GM23338 (cell line): ENCODE measurements at regions not wholly inside any gene's neighbourhood (a gene's known extent, or its start where the extent isn't known, plus 50 kb on each side); places are given as distances from the start of the nearest gene placed in this dataset.

Experiments used
- ATAC-seq: fragments of 200-7000 bp; cut with Tn5 transposase; 3 replicates; pipeline ENCODE4 v1.9.1; 2020
- DNase-seq: peaks from one replicate; pipeline ENCODE4 v3.0.0-alpha.2; 2015; ENCODE audit warnings: low spot score
- H2AFZ ChIP-seq: fragments of 200-600 bp; sonication (generic); 2 replicates; pipeline ENCODE4 v1.8.0; 2016; ENCODE audit warnings: antibody characterized with exemption, mild to moderate bottlenecking, moderate library complexity
- H3F3A ChIP-seq: fragments of 200-600 bp; sonication (generic); replicated peaks from 2 replicates; pipeline ENCODE4 v1.8.0; 2017; ENCODE audit warnings: antibody characterized with exemption, mixed run types, low read depth
- H3K27ac ChIP-seq: fragments of 200-600 bp; sonication (generic); 2 replicates; pipeline ENCODE4 v1.6.1; 2016; ENCODE audit warnings: low read depth
- H3K27me3 ChIP-seq: fragments of 200-600 bp; sonication (generic); 2 replicates; pipeline ENCODE4 v1.8.0; 2016; ENCODE audit warnings: mild to moderate bottlenecking, mixed run types, moderate library complexity; ENCODE audit not compliant: insufficient read depth
- H3K36me3 ChIP-seq: fragments of 200-600 bp; sonication (generic); 2 replicates; pipeline ENCODE4 v1.8.0; 2016; ENCODE audit warnings: mild to moderate bottlenecking; ENCODE audit not compliant: insufficient read depth
- H3K4me1 ChIP-seq: fragments of 200-600 bp; sonication (generic); 2 replicates; pipeline ENCODE4 v1.8.0; 2016; ENCODE audit warnings: mild to moderate bottlenecking, moderate library complexity; ENCODE audit not compliant: insufficient read depth
- H3K4me2 ChIP-seq: fragments of 200-600 bp; sonication (generic); 2 replicates; pipeline ENCODE4 v1.7.1; 2017; ENCODE audit warnings: mixed run types
- H3K4me3 ChIP-seq: fragments of 200-600 bp; sonication (generic); 2 replicates; pipeline ENCODE4 v1.6.1; 2016; ENCODE audit warnings: mixed run types
- H3K79me2 ChIP-seq: fragments of 200-600 bp; sonication (generic); replicated peaks from 2 replicates; pipeline ENCODE4 v1.8.0; 2017; ENCODE audit warnings: mild to moderate bottlenecking; ENCODE audit not compliant: insufficient read depth
- H3K9me2 ChIP-seq: fragments of 200-600 bp; sonication (generic); 2 replicates; pipeline ENCODE4 v1.8.0; 2017; ENCODE audit not compliant: insufficient read depth
- H4K20me1 ChIP-seq: fragments of 200-600 bp; sonication (generic); replicated peaks from 2 replicates; pipeline ENCODE4 v1.8.0; 2017; ENCODE audit warnings: mild to moderate bottlenecking; ENCODE audit not compliant: insufficient read depth
- H3K27ac Mint-ChIP-seq: 2 replicates; pipeline ENCODE4 v1.8.0; 2020; ENCODE audit warnings: inconsistent platforms, mild to moderate bottlenecking, moderate library complexity, mixed read lengths
- H3K27me3 Mint-ChIP-seq: 3 replicates; pipeline ENCODE4 v1.8.0; 2022; ENCODE audit warnings: low read depth, mild to moderate bottlenecking, moderate library complexity, mixed read lengths, inconsistent platforms; ENCODE audit not compliant: insufficient read depth, poor library complexity
- H3K36me3 Mint-ChIP-seq: 3 replicates; pipeline ENCODE4 v1.8.0; 2021; ENCODE audit warnings: low read depth, mild to moderate bottlenecking, inconsistent platforms, moderate library complexity, mixed read lengths
- H3K4me1 Mint-ChIP-seq: 3 replicates; pipeline ENCODE4 v1.8.0; 2020; ENCODE audit warnings: mild to moderate bottlenecking, inconsistent platforms, mixed read lengths
- H3K4me3 Mint-ChIP-seq: 3 replicates; pipeline ENCODE4 v1.8.0; 2021; ENCODE audit warnings: moderate library complexity, mild to moderate bottlenecking, inconsistent platforms, mixed read lengths
- H3K9me3 Mint-ChIP-seq: 3 replicates; pipeline ENCODE4 v1.8.0; 2020; ENCODE audit warnings: moderate library complexity, mild to moderate bottlenecking, inconsistent platforms, mixed read lengths
- CREB1 ChIP-seq: fragments of 250-450 bp; sonication (Bioruptor Pico); IDR thresholded peaks from 2 replicates; pipeline ENCODE4 v1.5.0; 2020; ENCODE audit warnings: low read depth, mild to moderate bottlenecking, moderate library complexity
- EZH2 ChIP-seq: fragments of 200-600 bp; sonication (generic); IDR thresholded peaks from one replicate; pipeline ENCODE4 v1.8.0; 2017; ENCODE audit warnings: antibody characterized with exemption, mild to moderate bottlenecking, low read depth; ENCODE audit not compliant: unreplicated experiment
- EZH2phosphoT487 ChIP-seq: fragments of 200-600 bp; sonication (generic); IDR thresholded peaks from one replicate; pipeline ENCODE4 v1.8.1; 2018; ENCODE audit warnings: antibody characterized with exemption; ENCODE audit not compliant: unreplicated experiment
- JUNB ChIP-seq: IDR thresholded peaks from one replicate; pipeline ENCODE4 v1.6.1; 2016; ENCODE audit warnings: antibody characterized with exemption; ENCODE audit not compliant: unreplicated experiment
- NANOG ChIP-seq: IDR thresholded peaks from 2 replicates; pipeline ENCODE4 v1.6.1; 2016; ENCODE audit warnings: antibody characterized with exemption, borderline replicate concordance
- POLR2AphosphoS5 ChIP-seq: IDR thresholded peaks from 2 replicates; pipeline ENCODE4 v1.6.1; 2016; ENCODE audit warnings: antibody characterized with exemption, low read depth
- STAT1 ChIP-seq: IDR thresholded peaks from one replicate; pipeline ENCODE4 v1.6.1; 2016; ENCODE audit warnings: antibody characterized with exemption; ENCODE audit not compliant: unreplicated experiment
- ZNF114 ChIP-seq: fragments of 250-450 bp; sonication (Bioruptor Pico); IDR thresholded peaks from 2 replicates; pipeline ENCODE4 v1.5.0; 2020; ENCODE audit warnings: mild to moderate bottlenecking, moderate library complexity
- ZNF331 ChIP-seq: fragments of 250-450 bp; sonication (Bioruptor Pico); IDR thresholded peaks from 2 replicates; pipeline ENCODE4 v1.5.0; 2020; ENCODE audit warnings: low read depth, mild to moderate bottlenecking, moderate library complexity
- TF ChIP-seq, protein P1 (sequence below): IDR thresholded peaks from 2 replicates; pipeline ENCODE4 v1.6.1; 2016; ENCODE audit warnings: antibody characterized with exemption
- TF ChIP-seq, protein P2 (sequence below), 2 experiments: fragments of 200-600 bp in 1 of 2; sonication (generic) in 1 of 2; conservative IDR thresholded peaks; 2 replicates each; pipeline versions ENCODE4 v1.5.1 to v1.6.1; 2016 to 2017; ENCODE audit warnings: antibody characterized with exemption in 2 of 2, low read depth in 2 of 2, mild to moderate bottlenecking in 2 of 2, moderate library complexity in 1 of 2
- TF ChIP-seq, protein P3 (sequence below): fragments of 250-450 bp; sonication (Bioruptor Pico); IDR thresholded peaks from 2 replicates; pipeline ENCODE4 v1.5.0; 2020; ENCODE audit warnings: mild to moderate bottlenecking, moderate library complexity
- TF ChIP-seq, protein P4 (sequence below): IDR thresholded peaks from one replicate; pipeline ENCODE4 v1.6.1; 2018; ENCODE audit warnings: antibody characterized with exemption; ENCODE audit not compliant: unreplicated experiment

DNA sequence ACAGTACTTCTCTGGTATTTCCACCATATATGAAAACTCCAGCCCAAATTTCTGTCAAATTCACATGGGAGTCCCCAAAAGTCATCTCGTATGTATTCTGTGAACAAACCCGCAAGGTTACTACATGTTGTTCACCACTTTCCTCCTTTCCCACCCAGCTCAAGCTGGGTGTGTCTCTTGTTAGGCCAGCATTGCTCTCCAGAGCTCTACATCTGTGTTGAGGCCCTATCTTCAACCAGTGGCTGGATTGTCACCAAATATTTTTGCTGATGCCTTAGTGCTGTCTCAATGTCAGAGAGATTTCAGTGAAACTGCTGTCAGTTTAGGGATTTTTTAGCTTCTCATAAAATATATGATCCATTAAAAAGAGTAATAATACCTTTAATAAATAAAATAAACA is 230.9 kb downstream of the BTG1 start:
- no peak overlapping the region for H3K4me3 Mint-ChIP-seq
- no peak overlapping the region for H2AFZ ChIP-seq
- H3K4me2 ChIP-seq = no peak overlapping the region
- H3K27me3 Mint-ChIP-seq = no peaks in the 10 kb centered on the region
- no peak for DNase-seq
- ATAC-seq = no peak
- H3K36me3 Mint-ChIP-seq = no peaks in the 10 kb centered on the region
- no peaks in the 10 kb centered on the region for H3K36me3 ChIP-seq
- TF ChIP-seq EZH2phosphoT487 (no peak), ZNF331 (CRISPR knock-in tag) (no peak), CREB1 (CRISPR knock-in tag) (no peak), JUNB (no peak), STAT1 (no peak), EZH2 (no peak), POLR2AphosphoS5 (no peak), ZNF114 (CRISPR knock-in tag) (no peak), NANOG (no peak)
- TF ChIP-seq, protein P1, sequence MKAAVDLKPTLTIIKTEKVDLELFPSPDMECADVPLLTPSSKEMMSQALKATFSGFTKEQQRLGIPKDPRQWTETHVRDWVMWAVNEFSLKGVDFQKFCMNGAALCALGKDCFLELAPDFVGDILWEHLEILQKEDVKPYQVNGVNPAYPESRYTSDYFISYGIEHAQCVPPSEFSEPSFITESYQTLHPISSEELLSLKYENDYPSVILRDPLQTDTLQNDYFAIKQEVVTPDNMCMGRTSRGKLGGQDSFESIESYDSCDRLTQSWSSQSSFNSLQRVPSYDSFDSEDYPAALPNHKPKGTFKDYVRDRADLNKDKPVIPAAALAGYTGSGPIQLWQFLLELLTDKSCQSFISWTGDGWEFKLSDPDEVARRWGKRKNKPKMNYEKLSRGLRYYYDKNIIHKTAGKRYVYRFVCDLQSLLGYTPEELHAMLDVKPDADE = no peak
- TF ChIP-seq, protein P2, sequence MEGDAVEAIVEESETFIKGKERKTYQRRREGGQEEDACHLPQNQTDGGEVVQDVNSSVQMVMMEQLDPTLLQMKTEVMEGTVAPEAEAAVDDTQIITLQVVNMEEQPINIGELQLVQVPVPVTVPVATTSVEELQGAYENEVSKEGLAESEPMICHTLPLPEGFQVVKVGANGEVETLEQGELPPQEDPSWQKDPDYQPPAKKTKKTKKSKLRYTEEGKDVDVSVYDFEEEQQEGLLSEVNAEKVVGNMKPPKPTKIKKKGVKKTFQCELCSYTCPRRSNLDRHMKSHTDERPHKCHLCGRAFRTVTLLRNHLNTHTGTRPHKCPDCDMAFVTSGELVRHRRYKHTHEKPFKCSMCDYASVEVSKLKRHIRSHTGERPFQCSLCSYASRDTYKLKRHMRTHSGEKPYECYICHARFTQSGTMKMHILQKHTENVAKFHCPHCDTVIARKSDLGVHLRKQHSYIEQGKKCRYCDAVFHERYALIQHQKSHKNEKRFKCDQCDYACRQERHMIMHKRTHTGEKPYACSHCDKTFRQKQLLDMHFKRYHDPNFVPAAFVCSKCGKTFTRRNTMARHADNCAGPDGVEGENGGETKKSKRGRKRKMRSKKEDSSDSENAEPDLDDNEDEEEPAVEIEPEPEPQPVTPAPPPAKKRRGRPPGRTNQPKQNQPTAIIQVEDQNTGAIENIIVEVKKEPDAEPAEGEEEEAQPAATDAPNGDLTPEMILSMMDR (conservative IDR thresholded peaks at IDR 0.05; ENCODE audit: low read depth in 2 of 2) = no peak
- TF ChIP-seq, protein P3, sequence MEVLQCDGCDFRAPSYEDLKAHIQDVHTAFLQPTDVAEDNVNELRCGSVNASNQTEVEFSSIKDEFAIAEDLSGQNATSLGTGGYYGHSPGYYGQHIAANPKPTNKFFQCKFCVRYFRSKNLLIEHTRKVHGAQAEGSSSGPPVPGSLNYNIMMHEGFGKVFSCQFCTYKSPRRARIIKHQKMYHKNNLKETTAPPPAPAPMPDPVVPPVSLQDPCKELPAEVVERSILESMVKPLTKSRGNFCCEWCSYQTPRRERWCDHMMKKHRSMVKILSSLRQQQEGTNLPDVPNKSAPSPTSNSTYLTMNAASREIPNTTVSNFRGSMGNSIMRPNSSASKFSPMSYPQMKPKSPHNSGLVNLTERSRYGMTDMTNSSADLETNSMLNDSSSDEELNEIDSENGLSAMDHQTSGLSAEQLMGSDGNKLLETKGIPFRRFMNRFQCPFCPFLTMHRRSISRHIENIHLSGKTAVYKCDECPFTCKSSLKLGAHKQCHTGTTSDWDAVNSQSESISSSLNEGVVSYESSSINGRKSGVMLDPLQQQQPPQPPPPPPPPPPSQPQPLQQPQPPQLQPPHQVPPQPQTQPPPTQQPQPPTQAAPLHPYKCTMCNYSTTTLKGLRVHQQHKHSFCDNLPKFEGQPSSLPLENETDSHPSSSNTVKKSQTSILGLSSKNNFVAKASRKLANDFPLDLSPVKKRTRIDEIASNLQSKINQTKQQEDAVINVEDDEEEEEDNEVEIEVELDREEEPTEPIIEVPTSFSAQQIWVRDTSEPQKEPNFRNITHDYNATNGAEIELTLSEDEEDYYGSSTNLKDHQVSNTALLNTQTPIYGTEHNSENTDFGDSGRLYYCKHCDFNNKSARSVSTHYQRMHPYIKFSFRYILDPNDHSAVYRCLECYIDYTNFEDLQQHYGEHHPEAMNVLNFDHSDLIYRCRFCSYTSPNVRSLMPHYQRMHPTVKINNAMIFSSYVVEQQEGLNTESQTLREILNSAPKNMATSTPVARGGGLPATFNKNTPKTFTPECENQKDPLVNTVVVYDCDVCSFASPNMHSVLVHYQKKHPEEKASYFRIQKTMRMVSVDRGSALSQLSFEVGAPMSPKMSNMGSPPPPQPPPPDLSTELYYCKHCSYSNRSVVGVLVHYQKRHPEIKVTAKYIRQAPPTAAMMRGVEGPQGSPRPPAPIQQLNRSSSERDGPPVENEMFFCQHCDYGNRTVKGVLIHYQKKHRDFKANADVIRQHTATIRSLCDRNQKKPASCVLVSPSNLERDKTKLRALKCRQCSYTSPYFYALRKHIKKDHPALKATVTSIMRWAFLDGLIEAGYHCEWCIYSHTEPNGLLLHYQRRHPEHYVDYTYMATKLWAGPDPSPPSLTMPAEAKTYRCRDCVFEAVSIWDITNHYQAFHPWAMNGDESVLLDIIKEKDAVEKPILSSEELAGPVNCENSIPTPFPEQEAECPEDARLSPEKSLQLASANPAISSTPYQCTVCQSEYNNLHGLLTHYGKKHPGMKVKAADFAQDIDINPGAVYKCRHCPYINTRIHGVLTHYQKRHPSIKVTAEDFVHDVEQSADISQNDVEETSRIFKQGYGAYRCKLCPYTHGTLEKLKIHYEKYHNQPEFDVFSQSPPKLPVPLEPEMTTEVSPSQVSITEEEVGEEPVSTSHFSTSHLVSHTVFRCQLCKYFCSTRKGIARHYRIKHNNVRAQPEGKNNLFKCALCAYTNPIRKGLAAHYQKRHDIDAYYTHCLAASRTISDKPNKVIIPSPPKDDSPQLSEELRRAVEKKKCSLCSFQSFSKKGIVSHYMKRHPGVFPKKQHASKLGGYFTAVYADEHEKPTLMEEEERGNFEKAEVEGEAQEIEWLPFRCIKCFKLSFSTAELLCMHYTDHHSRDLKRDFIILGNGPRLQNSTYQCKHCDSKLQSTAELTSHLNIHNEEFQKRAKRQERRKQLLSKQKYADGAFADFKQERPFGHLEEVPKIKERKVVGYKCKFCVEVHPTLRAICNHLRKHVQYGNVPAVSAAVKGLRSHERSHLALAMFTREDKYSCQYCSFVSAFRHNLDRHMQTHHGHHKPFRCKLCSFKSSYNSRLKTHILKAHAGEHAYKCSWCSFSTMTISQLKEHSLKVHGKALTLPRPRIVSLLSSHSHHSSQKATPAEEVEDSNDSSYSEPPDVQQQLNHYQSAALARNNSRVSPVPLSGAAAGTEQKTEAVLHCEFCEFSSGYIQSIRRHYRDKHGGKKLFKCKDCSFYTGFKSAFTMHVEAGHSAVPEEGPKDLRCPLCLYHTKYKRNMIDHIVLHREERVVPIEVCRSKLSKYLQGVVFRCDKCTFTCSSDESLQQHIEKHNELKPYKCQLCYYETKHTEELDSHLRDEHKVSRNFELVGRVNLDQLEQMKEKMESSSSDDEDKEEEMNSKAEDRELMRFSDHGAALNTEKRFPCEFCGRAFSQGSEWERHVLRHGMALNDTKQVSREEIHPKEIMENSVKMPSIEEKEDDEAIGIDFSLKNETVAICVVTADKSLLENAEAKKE (CRISPR knock-in tag) = no peak
- TF ChIP-seq, protein P4, sequence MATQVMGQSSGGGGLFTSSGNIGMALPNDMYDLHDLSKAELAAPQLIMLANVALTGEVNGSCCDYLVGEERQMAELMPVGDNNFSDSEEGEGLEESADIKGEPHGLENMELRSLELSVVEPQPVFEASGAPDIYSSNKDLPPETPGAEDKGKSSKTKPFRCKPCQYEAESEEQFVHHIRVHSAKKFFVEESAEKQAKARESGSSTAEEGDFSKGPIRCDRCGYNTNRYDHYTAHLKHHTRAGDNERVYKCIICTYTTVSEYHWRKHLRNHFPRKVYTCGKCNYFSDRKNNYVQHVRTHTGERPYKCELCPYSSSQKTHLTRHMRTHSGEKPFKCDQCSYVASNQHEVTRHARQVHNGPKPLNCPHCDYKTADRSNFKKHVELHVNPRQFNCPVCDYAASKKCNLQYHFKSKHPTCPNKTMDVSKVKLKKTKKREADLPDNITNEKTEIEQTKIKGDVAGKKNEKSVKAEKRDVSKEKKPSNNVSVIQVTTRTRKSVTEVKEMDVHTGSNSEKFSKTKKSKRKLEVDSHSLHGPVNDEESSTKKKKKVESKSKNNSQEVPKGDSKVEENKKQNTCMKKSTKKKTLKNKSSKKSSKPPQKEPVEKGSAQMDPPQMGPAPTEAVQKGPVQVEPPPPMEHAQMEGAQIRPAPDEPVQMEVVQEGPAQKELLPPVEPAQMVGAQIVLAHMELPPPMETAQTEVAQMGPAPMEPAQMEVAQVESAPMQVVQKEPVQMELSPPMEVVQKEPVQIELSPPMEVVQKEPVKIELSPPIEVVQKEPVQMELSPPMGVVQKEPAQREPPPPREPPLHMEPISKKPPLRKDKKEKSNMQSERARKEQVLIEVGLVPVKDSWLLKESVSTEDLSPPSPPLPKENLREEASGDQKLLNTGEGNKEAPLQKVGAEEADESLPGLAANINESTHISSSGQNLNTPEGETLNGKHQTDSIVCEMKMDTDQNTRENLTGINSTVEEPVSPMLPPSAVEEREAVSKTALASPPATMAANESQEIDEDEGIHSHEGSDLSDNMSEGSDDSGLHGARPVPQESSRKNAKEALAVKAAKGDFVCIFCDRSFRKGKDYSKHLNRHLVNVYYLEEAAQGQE = no peak
- no peaks in the 10 kb centered on the region for H3K9me2 ChIP-seq
- H4K20me1 ChIP-seq = no peaks in the 10 kb centered on the region
- H3K4me3 ChIP-seq = no peak overlapping the region
- no peaks in the 10 kb centered on the region for H3F3A ChIP-seq
- H3K4me1 Mint-ChIP-seq = peaks cover 19% of the 10 kb centered on the region
- no peaks in the 10 kb centered on the region for H3K79me2 ChIP-seq
- no peak overlapping the region for H3K27ac ChIP-seq
- H3K4me1 ChIP-seq = peaks cover 7% of the 10 kb centered on the region; the same call in 1 of the 2 replicates
- no peaks in the 10 kb centered on the region for H3K9me3 Mint-ChIP-seq
- no peaks in the 10 kb centered on the region for H3K27me3 ChIP-seq
- no peak overlapping the region for H3K27ac Mint-ChIP-seq
